ENCODE measurements at regions not wholly inside any gene's neighbourhood (a gene's known extent, or its start where the extent isn't known, plus 50 kb on each side); places are given as distances from the start of the nearest gene placed in this dataset.

- 87 to 92% methylated on average over 3 of the region's 3 CpGs for WGBS, 2 donors
- no peak for DNase-seq (ENCODE audit: low spot score in 2 of 2)
- no peak overlapping the region for H3K4me3 ChIP-seq (ENCODE audit: low read depth, poor library complexity, severe bottlenecking)
Measured at GRCh38 chr4:74669702-74670101, 124.6 kb downstream of the BTC start.

GRCh38 chr4:74670583-74670982, 123.7 kb downstream of the BTC start:
- DNase-seq (ENCODE audit: low spot score in 2 of 2), result no peak
- TF ChIP-seq POLR2A (IDR thresholded peaks at IDR 0.05) (no peak), CTCF (IDR thresholded peaks at IDR 0.05) (no peak)
- WGBS, 2 donors, result 73 to 80% methylated on average over 1 of the region's 1 CpG
- H3K4me3 ChIP-seq (ENCODE audit: low read depth, poor library complexity, severe bottlenecking), result no peak overlapping the region
- intact Hi-C loops (cut with DNase I; ENCODE audit: low total_unique reads), result loop anchor here (10.0 kb wide), 2 partner anchors 136 to 296 kb away; no protein-coding TSS in a partner anchor

More at GRCh38 chr4:74669702-74670101, 124.6 kb downstream of the BTC start:
- TF ChIP-seq POLR2A (IDR thresholded peaks at IDR 0.05), result no peak
- TF ChIP-seq CTCF (IDR thresholded peaks at IDR 0.05), result no peak
- intact Hi-C loops (cut with DNase I; ENCODE audit: low total_unique reads), result loop anchor here (10.0 kb wide), 2 partner anchors 135 to 295 kb away; no protein-coding TSS in a partner anchor

- TF ChIP-seq POLR2A (IDR thresholded peaks at IDR 0.05), result no peak
- no peak for TF ChIP-seq CTCF (IDR thresholded peaks at IDR 0.05)
Measured at GRCh38 chr4:74671080-74671698, 123.1 kb downstream of the BTC start.

GRCh38 chr4:74674750-74675149, 119.6 kb downstream of the BTC start:
- no peak for DNase-seq (ENCODE audit: low spot score in 2 of 2)

More at GRCh38 chr4:74671080-74671698, 123.1 kb downstream of the BTC start:
- 4 to 5% methylated on average over 2 of the region's 2 CpGs for WGBS, 2 donors
- DNase-seq (ENCODE audit: low spot score in 2 of 2), result no peak
- H3K4me3 ChIP-seq (ENCODE audit: low read depth, poor library complexity, severe bottlenecking), result no peak overlapping the region
- intact Hi-C loops (cut with DNase I; ENCODE audit: low total_unique reads), result loop anchor here (10.0 kb wide), 2 partner anchors 136 to 296 kb away; no protein-coding TSS in a partner anchor

GRCh38 chr4:74675673-74676279, 118.5 kb downstream of the BTC start:
- TF ChIP-seq POLR2A (IDR thresholded peaks at IDR 0.05) (no peak), CTCF (IDR thresholded peaks at IDR 0.05) (no peak)
- intact Hi-C loops (cut with DNase I; ENCODE audit: low total_unique reads), result loop anchor here (10.0 kb wide), 2 partner anchors 141 to 301 kb away; no protein-coding TSS in a partner anchor
- DNase-seq (ENCODE audit: low spot score in 2 of 2), result no peak
- 12% methylated on average over 5 of the region's 5 CpGs for WGBS, 2 donors
- H3K4me3 ChIP-seq (ENCODE audit: low read depth, poor library complexity, severe bottlenecking), result no peak overlapping the region

More at GRCh38 chr4:74674750-74675149, 119.6 kb downstream of the BTC start:
- WGBS, 2 donors, result 53 to 64% methylated on average over 1 of the region's 1 CpG
- TF ChIP-seq CTCF (IDR thresholded peaks at IDR 0.05), result no peak
- no peak overlapping the region for H3K4me3 ChIP-seq (ENCODE audit: low read depth, poor library complexity, severe bottlenecking)
- intact Hi-C loops (cut with DNase I; ENCODE audit: low total_unique reads), result loop anchor here (10.0 kb wide), 2 partner anchors 140 to 300 kb away; no protein-coding TSS in a partner anchor

All from lower leg skin (tissue), 4 donors.